Left lung (tissue), 4 donors: ENCODE measurements at regions not wholly inside any gene's neighbourhood (a gene's known extent, or its start where the extent isn't known, plus 50 kb on each side); places are given as distances from the start of the nearest gene placed in this dataset.
"Not testable (repeated sequence)": the region's sequence is repeated elsewhere in the genome, so short reads cannot be mapped to it uniquely, and the experiment has no call there.

Experiments used
- ATAC-seq: fragments of 200-7000 bp; cut with Tn5 transposase; one replicate; pipeline ENCODE4 v1.9.1; 2020; ENCODE audit warnings: moderate library complexity
- DNase-seq, 4 donors: peaks; one replicate each; pipeline ENCODE4 v3.0.0-alpha.2; 2013 to 2020
- H3K27ac ChIP-seq, 2 donors: fragments of 200-600 bp; sonication (generic) in 1 of 2; one replicate each; pipeline versions ENCODE4 v1.5.0 to v1.8.0; 2020 to 2021
- H3K27me3 ChIP-seq, 2 donors: fragments of 200-600 bp; sonication (generic) in 1 of 2; one replicate each; pipeline versions ENCODE4 v1.5.0 to v1.8.0; 2020 to 2021
- H3K36me3 ChIP-seq, 2 donors: fragments of 200-600 bp; sonication (generic) in 1 of 2; one replicate each; pipeline versions ENCODE4 v1.5.0 to v1.8.0; 2020 to 2021
- H3K4me1 ChIP-seq, 2 donors: fragments of 200-600 bp; one replicate each; pipeline ENCODE4 v1.8.0; 2021
- H3K4me3 ChIP-seq, 2 donors: fragments of 200-600 bp; sonication (generic) in 1 of 2; one replicate each; pipeline versions ENCODE4 v1.5.0 to v1.8.0; 2020 to 2021; ENCODE audit warnings: mild to moderate bottlenecking in 1 of 2
- H3K9me3 ChIP-seq, 2 donors: fragments of 200-600 bp; sonication (generic) in 1 of 2; one replicate each; pipeline versions ENCODE4 v1.5.0 to v1.8.0; 2020 to 2021
- intact Hi-C, 2 donors: fragments of 100-400 bp; cut with DNase I; formaldehyde crosslinking; loops; one replicate each; pipeline versions ENCODE4 v1.11.2 to v1.14.2; 2022
- TF ChIP-seq, protein P1 (sequence below), 2 donors: fragments of 200-600 bp; sonication (generic) in 1 of 2; IDR thresholded peaks; one replicate each; pipeline versions ENCODE4 v1.5.0 to v1.8.0; 2021; ENCODE audit warnings: antibody characterized with exemption in 2 of 2
- donor health status: DM: no; HTN: yes; CAD: no.
- donor health status: DM: no; HTN: no; CAD: no.

DNA sequence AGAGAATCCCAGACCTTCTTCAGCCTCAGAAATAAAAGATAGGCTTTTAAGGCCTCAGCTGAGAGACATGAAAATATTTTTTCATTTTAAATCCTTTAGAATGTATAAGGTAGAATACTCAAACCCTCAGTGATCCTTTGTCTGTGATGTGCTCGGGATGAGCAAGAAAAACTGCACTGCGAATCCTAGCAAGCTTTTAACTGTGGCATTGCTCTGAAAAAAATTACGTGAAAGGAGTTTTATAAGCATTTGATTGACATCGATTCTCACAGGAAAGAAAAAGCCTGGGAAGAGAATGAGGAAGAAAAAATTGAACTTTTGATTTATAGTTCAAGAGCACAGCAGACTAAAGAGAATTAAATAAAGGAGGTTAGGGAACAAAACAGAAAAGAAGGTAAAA is 120.0 kb downstream of the TMEM168 start:
- ATAC-seq (no peak), DNase-seq (no peak)
- H3K4me1 ChIP-seq, result no peaks in the 10 kb centered on the region
- no peaks in the 10 kb centered on the region for H3K27me3 ChIP-seq
- intact Hi-C loops, result no loop called here
- TF ChIP-seq, protein P1, sequence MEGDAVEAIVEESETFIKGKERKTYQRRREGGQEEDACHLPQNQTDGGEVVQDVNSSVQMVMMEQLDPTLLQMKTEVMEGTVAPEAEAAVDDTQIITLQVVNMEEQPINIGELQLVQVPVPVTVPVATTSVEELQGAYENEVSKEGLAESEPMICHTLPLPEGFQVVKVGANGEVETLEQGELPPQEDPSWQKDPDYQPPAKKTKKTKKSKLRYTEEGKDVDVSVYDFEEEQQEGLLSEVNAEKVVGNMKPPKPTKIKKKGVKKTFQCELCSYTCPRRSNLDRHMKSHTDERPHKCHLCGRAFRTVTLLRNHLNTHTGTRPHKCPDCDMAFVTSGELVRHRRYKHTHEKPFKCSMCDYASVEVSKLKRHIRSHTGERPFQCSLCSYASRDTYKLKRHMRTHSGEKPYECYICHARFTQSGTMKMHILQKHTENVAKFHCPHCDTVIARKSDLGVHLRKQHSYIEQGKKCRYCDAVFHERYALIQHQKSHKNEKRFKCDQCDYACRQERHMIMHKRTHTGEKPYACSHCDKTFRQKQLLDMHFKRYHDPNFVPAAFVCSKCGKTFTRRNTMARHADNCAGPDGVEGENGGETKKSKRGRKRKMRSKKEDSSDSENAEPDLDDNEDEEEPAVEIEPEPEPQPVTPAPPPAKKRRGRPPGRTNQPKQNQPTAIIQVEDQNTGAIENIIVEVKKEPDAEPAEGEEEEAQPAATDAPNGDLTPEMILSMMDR (IDR thresholded peaks at IDR 0.05), result no peak
- H3K4me3 ChIP-seq, result no peak overlapping the region
- H3K36me3 ChIP-seq, result no peaks in the 10 kb centered on the region
- H3K27ac ChIP-seq, result no peak overlapping the region
- no peaks in the 10 kb centered on the region for H3K9me3 ChIP-seq

DNA sequence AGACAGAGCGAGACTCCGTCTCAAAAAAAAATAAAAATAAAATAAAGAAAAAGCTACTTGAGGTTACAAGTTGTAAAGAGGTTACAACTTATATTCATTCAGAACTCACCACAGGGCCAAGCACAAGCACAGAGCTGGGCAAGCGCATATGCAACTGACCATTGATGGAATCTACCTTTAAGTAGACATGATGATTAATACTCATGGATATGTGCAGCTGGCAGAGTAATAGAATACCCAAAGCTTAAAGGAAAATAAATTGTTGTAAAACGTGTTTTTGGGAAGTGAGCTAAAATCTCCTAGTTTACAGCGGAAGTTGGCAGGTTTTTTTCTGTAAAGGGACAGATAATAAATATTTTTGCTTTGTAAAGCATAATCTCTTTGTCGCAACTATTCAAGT is 111.6 kb downstream of the TMEM168 start:
- ATAC-seq (no peak), DNase-seq (no peak)
- Histone ChIP-seq H3K27ac (no peak overlapping the region), H3K36me3 (no peaks in the 10 kb centered on the region), H3K9me3 (no peaks in the 10 kb centered on the region), H3K4me3 (no peak overlapping the region), H3K27me3 (no peaks in the 10 kb centered on the region), H3K4me1 (no peaks in the 10 kb centered on the region)
- intact Hi-C loops, result no loop called here
- TF ChIP-seq, protein P1 (IDR thresholded peaks at IDR 0.05), result no peak

DNA sequence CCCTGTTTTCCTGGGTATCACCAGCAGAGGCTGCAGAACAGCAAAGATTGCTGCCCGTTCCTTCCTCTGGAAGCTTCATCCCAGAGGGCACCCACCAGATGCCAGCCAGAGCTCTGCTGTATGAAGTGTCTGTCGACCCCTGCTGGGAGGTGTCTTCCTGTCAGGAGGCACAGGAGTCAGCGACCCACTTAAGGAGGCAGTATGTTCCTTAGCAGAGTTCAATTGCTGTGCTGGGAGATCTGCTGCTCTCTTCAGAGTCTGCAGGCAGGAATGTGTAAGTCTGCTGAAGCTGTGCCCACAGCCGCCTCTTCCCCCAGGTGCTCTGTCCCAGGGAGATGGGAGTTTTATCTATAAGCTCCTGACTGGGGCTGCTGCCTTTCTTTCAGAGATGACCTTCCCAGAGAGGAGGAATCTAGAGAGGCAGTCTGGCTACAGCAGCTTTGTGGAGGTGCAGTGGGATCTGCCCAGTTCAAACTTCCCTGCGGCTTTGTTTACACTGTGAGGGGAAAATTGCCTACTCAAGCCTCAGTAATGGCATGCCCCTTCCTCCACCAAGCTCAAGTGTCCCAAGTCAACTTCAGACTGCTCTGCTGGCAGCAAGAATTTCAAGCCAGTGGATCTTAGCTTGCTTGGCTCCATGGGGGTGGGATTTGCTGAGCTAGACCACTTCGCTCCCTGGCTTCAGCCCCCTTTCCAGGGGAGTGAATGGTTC is 100.6 kb downstream of the TMEM168 start:
- H3K27me3 ChIP-seq, intact Hi-C loops, H3K36me3 ChIP-seq, H3K4me3 ChIP-seq, H3K27ac ChIP-seq, H3K4me1 ChIP-seq, H3K9me3 ChIP-seq: not testable (repeated sequence)
- DNase-seq (peak in 1 of 4 donors; percentile 17), ATAC-seq (peak; percentile 79)

DNA sequence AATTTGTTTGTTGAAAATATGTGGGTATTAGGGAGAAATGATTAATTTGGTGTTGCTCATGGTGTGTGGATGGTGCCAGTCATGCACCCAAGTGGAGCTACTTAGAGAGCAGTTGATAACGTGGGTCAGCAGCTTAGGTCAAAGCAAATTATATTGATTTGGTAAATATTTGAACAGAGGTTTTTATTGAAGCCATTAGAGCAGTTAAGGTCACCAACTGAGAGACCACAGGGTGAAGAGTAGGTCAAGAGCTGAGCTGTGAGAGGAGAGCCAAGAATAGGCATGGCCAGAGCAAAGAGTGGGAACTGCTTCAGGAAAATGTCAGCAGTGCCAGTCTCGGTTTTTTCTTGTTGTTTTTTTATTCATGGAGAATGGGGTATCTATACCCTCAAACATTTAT is 97.9 kb downstream of the TMEM168 start:
- Histone ChIP-seq H3K4me3 (no peak overlapping the region), H3K36me3 (no peaks in the 10 kb centered on the region), H3K9me3 (peaks cover 0 to 9% of the 10 kb centered on the region in 2 donors), H3K27me3 (no peaks in the 10 kb centered on the region), H3K27ac (no peak overlapping the region), H3K4me1 (no peaks in the 10 kb centered on the region)
- TF ChIP-seq, protein P1 (IDR thresholded peaks at IDR 0.05), result no peak
- DNase-seq (no peak), ATAC-seq (peak; percentile 95)
- intact Hi-C loops, result no loop called here

DNA sequence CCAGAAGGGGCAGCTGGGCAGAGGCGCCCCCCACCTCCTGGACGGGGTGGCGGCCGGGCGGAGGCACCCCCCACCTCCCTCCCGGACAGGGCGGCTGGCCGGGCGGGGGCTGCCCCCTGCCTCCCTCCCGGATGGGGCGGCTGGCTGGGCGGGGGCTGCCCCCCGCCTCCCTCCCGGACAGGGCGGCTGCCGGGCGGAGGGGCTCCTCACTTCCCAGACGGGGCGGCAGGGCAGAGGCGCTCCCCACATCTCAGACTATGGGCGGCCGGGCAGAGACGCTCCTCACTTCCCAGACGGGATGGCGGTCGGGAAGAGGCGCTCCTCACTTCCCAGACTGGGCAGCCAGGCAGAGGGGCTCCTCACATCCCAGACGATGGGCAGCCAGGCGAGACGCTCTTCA is 93.0 kb downstream of the TMEM168 start:
- H3K4me3 ChIP-seq, ATAC-seq, intact Hi-C loops, H3K27me3 ChIP-seq, DNase-seq, H3K36me3 ChIP-seq, H3K27ac ChIP-seq, H3K4me1 ChIP-seq: not testable (repeated sequence)
- H3K9me3 ChIP-seq, result peaks cover 0 to 13% of the 10 kb centered on the region in 2 donors

DNA sequence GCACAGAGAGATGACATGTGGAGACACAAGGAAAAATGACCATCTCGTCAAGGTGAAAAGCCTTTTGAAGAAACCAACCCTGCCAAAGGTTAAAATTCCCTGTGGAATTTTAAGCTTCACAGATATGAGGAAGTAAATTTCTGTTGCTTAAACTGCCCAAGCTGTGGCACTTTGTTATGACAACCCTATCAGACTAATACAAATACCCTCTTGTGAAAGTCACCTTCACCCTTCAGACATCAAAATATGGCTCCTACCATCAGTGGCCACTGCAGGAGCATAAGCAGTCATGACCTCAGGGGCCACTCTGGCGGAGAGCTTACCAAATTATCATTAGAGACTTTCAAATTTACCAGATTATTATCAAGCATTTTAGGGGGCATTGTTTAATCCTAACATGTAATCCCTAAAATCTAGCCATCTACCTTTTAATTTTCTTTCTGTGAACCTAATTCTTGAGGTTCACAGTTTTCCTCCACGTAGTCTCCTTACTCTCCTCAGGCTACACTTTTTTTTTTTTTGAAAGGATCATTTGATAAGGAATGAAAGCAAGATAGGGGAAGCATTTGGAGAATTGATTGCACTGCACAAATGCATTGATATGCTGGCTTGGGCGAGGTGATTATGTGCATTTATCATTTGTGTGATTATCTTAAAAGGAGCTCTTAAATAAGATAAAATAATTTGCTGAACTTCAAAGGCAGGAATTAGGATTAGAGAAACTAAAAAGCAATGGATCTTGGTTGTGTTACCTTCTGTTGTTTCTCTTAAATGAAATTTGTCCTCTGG is 90.3 kb downstream of the TMEM168 start:
- H3K4me1 ChIP-seq, result no peaks in the 10 kb centered on the region
- no peak for ATAC-seq
- TF ChIP-seq, protein P1 (IDR thresholded peaks at IDR 0.05), result no peak
- H3K27ac ChIP-seq, result no peak overlapping the region
- H3K27me3 ChIP-seq, result no peaks in the 10 kb centered on the region
- no peak for DNase-seq
- intact Hi-C loops, result no loop called here
- no peaks in the 10 kb centered on the region for H3K36me3 ChIP-seq
- H3K4me3 ChIP-seq, result no peak overlapping the region
- peaks cover 0 to 10% of the 10 kb centered on the region in 2 donors for H3K9me3 ChIP-seq
